DMS53 (cell line): ENCODE measurements at regions not wholly inside any gene's neighbourhood (a gene's known extent, or its start where the extent isn't known, plus 50 kb on each side); places are given as distances from the start of the nearest gene placed in this dataset.

Experiments used
- DNase-seq: peaks from one replicate; lab custom pipeline; 2025; lab: John Stamatoyannopoulos, UW

- DNase-seq, result no peak
These were observed 51.3 kb upstream of the PTPN3 start for GRCh38 chr9:109549386-109549785.

DNA sequence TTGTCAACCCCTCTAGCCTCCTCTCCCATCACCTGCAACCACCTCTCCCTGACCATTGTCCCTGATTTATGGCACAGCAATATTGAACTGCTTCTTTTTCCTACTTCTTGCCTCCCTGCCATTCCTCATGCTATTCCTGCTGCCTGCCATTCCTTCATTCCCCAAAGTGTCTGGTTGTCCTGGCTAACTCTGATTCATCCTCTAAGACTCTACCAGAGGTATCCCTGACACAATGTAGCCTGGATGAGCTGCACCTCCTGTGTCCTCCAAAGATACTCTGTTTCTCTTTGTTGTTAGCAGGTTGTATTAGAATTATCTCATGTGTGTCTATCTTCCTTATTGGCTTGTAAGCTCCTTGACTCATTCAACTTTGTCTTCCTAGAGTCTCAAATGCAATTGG lies 53.5 kb upstream of the PTPN3 start:
- no peak for DNase-seq

- DNase-seq, result no peak
These were observed 57.1 kb upstream of the PTPN3 start for GRCh38 chr9:109555215-109555614.

DNA sequence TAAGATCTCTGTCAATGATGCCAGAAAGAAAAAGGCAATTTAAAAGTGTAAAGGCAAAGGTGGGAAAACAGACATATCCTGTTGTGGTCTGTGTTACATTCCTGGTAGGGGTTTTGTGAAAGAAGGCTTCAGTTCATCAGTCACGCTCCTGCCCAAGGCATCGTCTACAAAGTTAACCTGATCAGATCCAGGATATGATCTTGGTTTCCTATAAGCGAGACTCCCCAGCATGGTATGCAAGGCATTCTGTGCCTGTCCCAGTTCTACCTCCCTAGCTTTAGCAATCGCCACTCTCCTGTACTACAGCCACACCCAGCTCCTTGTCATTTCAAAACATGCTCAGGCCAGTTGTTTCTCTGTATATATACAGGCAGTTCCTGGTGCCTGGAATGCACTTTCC lies 58.0 kb upstream of the PTPN3 start:
- no peak for DNase-seq

DNA sequence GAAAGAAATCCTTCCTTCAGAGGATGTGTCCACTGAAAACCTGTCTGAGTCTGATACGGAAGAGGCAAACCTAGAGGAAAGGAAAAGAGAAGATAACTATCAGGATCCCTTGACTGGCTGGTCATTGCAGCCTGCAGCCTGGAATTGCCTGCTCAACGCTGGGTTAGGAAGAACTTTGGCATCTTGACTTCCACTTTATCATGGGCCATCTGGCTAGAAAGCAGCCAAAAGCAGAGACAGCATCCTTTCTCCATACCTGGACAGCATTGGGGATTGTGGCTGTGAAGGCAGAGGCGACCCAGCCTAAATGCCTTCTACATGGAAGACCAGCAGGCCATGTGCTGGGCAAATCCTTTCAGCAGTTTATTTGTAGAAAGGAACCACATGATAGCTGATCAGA lies 58.7 kb upstream of the PTPN3 start:
- no peak for DNase-seq

- no peak for DNase-seq
These were observed 59.4 kb upstream of the PTPN3 start for GRCh38 chr9:109557481-109557880.

GRCh38 chr9:109558718-109559151 lies 60.6 kb upstream of the PTPN3 start:
- DNase-seq, result no peak

DNA sequence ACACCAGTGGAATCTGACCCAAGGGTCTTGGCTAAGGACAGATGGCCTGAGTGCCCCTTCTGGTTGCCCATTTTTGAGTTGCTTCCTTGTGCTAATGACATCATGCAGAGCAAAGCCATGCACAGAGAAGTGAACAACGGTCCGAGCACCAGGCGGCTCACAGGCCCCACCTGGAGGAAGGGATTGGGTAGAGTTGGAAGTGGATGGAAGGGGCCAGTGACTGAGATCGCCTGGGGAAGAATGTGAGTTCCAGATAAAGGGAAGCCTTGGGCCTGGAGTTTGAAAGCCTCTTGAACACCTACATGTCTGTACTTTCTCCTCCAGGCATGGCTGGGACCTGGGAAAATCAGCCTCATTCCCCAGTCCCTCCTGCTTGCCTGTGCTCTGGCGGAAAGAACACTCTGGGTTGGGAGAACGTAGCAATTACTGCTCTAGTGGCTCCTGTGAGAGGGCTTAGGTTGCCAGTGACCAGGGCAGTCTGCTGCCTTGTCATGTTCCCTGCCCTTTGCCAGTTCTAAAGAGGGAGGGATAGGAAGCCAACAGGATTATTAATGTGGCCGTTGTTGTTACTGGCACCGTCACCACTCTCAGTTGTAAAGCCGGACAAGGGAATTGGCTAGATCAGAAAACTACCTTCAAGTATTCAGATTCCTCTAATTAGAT lies 62.5 kb upstream of the PTPN3 start:
- peak; percentile 6 for DNase-seq

DNA sequence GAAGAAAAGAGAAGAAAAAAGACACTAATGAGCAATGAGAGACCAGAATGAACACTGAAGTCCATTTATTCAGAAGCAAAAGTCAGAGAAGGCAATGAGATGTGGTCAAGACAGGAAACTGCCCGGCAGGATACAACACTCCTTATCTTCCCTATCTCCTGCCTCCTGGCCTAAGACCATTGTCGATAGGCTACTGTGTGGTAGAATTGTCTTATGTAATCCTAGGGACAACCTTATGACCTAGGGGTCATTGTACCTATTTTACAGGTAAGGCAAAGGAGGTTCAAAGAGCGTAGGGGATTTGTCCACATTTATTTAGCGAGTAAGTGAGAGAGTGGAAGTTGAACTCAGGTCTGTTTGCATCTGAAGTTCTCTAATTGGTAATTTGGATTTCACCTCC lies 63.0 kb upstream of the PTPN3 start:
- DNase-seq, result no peak

- no peak for DNase-seq
These were observed 70.0 kb upstream of the PTPN3 start for GRCh38 chr9:109568089-109568488.

GRCh38 chr9:109568568-109569210 lies 70.6 kb upstream of the PTPN3 start:
- peak; percentile 8 for DNase-seq

DNA sequence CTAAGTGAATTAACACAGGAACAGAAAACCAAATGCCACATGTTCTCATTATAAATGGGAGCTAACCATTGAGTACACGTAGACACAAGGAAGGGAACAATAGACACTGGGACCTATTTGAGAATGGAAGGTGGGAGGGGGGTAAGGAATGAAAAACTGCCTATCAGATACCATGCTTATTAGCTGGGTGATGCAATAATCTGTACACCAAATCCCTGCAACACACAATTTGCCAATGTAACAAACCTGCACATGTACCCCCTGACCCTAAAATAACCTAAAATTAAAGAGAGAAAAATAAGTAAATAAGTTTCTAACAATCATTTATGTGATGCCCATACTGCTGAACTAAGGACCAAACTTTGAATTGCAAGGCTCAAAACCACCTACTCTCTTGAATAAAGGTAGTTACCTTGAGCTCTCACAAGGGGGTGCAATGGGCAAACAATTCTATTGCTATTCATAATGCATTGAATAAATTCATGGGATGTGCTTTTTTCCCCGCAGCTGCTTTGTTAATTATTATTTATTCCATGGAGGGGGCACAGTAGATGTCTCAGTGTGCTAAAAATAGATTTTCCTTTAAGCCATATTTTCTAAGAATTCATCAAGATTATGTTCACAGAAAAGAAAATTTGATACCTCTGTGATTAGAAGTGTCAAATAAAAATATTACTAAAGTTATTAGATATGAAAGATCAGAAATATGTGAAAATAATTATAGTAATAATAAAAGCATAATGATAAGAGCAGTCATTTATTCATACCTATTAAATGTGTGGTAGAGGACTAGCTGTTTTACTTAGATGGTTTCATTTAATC lies 76.2 kb upstream of the PTPN3 start:
- peak; percentile 79 for DNase-seq

DNA sequence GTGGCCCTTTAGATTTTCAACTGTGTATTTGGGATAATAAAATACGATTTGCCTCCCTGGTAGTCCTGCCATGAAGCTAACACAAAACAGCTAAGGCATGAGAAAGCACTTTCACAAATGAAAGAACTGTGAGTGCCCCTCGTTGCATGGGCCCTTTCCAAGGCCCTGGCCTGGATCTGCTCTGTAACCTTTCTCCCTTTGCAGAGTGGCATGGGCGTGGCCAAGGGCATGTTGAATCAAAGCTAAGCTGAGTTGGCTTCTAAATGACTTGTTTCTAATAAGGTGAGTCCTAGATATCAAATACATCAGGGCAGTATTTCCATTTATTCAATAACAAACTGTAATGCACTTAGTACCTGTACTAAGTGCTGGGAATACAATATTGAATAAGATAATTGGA lies 78.7 kb upstream of the PTPN3 start:
- no peak for DNase-seq

- DNase-seq, result no peak
These were observed 81.3 kb upstream of the PTPN3 start for GRCh38 chr9:109579191-109579948.

- DNase-seq, result no peak
These were observed 84.3 kb upstream of the PTPN3 start for GRCh38 chr9:109582386-109582785.

- no peak for DNase-seq
These were observed 86.1 kb upstream of the PTPN3 start for GRCh38 chr9:109584205-109584604.

DNA sequence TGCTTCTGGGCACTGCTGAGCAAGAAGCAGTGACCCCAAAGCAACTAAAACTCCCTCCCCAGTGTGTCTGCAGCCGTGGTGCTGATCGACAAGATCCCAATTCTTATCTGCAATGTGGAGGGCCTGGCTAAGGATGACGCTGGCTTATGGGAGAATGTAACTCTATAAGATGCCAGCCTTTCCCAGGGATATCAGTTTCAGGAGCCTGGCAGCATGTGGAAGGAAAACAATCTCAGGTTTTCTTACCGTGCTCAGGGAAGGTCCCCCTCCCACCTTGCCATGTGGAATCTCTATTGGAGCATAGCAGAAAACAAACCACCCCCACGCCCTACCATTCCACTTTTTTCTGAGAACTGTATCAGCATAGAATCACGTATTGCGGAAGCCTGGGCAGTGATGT lies 87.7 kb upstream of the PTPN3 start:
- DNase-seq, result no peak

- no peak for DNase-seq
These were observed 88.9 kb upstream of the PTPN3 start for GRCh38 chr9:109586993-109587392.

GRCh38 chr9:109588415-109588814 lies 90.3 kb upstream of the PTPN3 start:
- DNase-seq, result no peak

DNA sequence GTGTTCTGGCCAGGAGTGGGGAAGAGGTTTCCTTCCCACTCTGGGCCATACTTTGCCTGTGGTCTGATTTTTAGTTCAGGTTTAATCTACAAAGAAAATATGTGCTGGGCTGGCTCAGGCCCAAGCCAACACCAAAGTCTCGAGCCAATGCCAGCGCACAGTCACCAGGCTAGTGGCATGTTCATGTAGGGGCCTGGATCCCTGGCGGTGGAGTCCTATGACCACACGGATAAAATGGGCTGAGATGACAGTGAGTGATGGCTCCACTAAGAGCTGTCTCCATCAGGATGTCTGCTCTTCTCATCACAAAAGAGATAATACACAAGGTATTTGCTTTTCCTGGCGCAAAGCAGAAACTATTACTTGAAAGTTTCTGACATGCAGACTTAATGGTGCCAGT lies 92.9 kb upstream of the PTPN3 start:
- DNase-seq, result no peak

- DNase-seq, result peak; percentile 5
These were observed 93.6 kb upstream of the PTPN3 start for GRCh38 chr9:109591691-109592090.

- no peak for DNase-seq
These were observed 95.5 kb upstream of the PTPN3 start for GRCh38 chr9:109593612-109594011.
